GM19328 (cell line): ENCODE measurements at regions not wholly inside any gene's neighbourhood (a gene's known extent, or its start where the extent isn't known, plus 50 kb on each side); places are given as distances from the start of the nearest gene placed in this dataset.
A peak's percentile ranks its signal among the peaks of the same experiment; 100 is the strongest.

ENCODE experiments used
- ATAC-seq: cut with Tn5 transposase; IDR thresholded peaks from one replicate; pipeline ENCODE4 v1.9.1; 2021; ENCODE audit warnings: mild to moderate bottlenecking, moderate library complexity; ENCODE audit not compliant: unreplicated experiment

- ATAC-seq = no peak
Measured at GRCh38 chr18:59848002-59848401, 51.8 kb upstream of the PMAIP1 start.

DNA sequence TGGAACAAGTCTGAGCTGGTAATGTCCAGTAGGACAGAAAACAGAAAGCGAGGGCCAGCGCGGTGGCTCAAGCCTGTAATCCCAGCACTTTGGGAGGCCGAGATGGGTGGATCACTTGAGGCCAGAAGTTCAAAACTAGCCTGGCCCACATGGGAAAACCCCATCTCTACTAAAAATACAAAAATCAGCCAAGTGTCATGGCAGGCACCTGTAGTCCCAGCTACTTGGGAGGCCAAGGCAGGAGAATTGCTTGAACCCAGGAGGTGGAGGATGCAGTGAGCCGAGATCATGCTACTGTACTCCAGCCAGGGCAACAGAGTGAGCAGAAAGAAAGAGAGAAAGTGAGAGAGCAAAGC is 52.3 kb upstream of the PMAIP1 start:
- ATAC-seq = peak; percentile 29

DNA sequence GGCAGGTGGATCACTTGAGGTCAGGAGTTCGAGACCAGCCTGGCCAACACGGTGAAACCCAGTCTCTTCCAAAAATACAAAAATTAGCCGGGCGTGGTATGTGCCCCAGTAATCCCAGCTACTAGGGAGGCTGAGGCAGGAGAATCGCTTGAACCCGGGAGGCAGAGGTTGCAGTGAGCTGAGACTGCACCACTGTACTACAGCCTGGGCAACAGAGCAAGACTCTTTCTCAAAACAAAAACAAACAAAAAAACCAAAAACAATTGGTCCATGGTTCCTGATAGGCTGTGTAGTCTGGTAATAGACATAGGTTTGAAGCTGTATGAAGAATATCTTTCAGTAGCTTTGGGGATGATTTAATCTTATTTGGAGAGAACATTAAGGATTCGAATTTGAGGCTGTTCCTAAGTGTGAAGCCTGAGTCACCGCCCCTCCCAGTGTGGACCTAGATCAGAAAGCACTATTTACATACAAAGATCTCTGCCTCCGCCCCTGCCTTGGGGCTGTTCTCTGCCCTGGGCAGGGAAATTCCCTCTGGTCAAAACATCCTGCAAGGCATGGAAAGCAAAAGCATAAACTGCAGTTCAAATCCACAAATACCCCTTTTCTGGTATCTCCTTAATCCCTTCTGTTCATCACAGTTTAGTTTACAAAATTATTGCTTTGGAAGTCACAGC is 52.8 kb upstream of the PMAIP1 start:
- ATAC-seq = peak; percentile 88

DNA sequence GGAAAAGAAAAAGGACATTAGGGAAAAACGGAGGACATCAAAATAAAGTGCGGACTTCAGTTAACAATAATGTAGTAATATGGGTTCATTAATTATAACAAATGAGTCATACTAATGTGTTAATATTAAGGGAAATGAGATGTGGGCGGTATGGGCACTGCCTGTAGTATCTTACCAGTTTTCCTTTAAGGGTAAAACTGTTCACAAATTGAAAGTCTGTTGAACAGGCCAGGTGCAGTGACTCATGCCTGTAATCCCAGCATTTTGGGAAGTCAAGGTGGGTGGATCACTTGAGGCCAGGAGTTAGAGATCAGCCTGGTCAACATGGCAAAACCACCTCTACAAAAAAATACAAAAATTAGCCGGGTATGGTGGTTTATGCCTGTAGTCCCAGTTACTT is 56.8 kb upstream of the PMAIP1 start:
- ATAC-seq = no peak

DNA sequence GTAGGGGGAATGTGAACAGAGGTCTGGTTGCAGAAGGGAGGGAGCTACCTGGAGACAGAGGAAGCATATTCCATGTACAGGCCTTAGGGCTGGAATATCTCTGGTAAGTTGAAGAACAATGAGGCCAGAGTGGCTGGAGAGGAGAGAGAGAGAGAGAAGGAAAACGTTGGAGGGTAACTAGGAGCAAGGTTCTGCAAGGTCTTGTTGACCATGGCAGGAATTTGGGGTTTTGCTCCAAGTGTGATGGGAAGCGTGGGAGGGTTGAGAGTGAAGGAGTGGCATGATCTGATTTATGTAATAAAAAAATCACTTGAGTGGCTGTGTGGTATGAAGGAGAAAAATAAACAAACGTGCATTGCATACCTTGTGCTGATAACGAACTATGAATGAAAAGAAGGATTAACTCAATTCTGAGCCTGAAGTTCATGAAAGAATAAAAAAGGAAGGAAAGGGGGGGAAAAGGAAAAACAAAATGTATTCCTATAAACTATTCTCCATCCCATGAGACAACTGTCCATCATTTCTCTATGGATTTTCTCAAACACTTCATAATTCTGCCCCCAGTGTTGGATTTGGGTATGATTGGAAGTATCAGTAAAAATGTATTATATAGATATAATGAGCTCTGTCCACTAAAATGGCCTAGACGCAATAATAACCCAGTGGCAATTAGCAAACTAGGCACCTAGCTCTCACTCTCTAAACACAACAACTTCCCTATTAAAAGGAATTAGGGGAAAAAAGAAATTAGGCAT is 59.7 kb upstream of the PMAIP1 start:
- ATAC-seq = no peak

DNA sequence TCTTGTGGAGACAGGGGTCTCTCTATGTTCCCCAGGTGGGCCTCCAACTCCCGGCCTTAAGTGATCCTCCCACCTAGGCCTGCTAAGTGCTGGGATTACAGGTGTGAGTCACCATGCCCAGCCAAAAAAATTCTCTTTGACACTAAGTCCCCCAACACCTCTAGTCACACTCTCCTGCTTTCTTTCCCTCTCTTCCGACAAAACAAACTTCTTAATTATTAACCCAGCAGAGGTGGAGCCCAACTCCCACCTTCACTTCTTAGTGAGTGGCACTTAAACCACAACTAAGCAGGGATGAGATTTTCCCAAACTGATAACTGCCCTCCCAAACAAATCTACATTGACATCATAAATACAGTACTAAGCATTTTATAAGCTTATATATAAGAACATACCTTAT is 60.5 kb upstream of the PMAIP1 start:
- no peak for ATAC-seq

DNA sequence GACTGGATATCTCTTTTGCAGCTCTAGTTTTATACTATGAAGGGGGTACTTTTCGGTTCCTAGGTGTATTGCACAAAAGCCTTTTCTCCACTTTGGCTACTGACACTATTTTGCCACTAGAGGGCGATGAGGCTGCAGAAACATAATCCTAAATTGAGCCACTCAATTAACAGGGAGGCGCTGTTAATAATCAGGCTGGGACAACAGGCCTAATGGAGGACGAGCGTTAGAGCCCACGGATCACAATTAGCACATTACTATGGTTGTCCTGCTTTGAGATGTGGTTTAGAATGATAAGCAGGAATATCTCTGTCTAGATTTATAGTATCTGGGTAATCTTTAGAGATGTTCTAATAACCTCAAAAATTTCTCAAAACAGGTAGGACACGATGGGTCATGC is 62.2 kb upstream of the PMAIP1 start:
- peak; percentile 49 for ATAC-seq

GRCh38 chr18:59835605-59836379 is 64.0 kb upstream of the PMAIP1 start:
- ATAC-seq = no peak

DNA sequence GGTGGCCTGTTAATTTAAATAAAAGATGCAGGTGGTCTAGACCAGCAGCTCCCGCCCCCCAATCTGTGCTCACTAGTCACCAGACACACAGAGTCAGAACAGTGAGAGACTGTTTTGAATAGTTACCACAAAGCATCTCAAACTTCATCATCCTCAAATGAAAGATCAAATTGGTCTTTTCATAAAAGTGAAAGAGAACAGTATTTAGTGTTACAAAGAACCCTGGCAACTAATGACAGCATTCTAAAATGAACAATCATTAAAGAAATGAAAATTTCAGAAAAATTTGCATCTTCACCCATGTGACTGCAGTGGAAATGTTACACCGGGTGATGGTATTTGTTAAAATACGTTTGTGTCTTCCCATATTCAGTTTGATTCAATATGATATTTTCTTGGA is 65.5 kb upstream of the PMAIP1 start:
- ATAC-seq = peak; percentile 37

DNA sequence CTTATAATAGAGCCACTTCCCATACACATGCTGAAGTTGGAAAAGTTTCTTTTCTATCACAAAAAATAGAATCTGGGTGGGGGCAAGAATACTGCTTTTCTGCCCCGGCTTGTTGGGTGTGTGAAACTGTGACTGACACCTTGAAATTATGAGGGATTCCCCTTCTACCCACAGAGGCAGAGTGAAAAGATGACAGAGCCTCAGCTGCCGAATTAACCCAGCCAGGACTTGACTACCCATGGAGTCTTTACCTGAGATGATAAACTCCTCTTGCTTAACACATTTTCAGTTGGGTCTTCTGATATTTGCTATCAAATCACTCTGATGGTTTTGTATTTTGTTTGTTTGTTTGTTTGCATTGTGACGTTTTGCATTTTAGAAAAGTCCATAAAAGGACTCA is 66.0 kb upstream of the PMAIP1 start:
- ATAC-seq = peak; percentile 59

GRCh38 chr18:59823596-59824195 is 76.1 kb upstream of the PMAIP1 start:
- no peak for ATAC-seq

DNA sequence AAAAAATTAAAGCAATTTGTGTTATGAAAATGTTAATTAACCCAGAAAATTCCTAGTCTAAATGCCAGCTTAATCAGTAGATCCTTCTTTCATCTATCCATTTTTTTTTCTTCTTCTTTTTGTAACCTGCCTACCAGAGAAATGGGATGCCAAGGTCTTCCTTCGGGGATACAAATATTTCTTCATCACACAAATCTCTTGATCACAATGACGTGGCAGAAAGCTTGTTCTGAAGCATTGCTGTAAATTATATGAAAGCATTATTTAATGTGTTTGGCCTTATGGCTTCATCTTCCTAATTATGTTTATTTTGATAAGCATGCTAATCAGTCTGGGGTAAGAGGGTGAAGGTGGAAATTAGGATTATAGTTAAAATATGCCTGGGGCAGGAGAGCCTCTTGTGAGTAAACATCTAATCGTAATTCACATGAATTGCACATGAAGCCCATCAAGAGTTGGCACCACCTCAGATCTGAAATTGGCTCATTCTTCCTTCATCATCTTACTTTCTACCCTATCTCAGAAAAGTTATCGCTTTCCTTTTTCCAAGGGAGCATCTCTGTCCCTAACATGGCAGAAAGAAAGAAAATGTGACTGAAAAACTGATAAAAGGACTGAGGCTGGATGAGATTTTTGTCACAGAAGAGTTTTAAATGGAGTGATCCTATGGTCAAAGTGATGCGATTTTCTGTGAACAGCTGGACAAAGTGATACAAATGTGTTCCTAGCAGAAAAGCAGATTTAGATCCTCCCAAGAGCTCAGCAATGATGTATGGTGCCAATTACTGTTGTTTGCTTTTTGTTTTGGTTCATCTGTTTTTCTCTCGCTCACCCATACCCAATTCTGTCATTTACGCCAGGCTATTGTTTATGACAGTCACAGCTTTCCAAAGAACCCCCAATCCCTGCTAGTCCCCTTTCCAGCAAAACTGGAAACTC is 76.9 kb upstream of the PMAIP1 start:
- ATAC-seq = no peak

- no peak for ATAC-seq
Measured at GRCh38 chr18:59821983-59822382, 77.8 kb upstream of the PMAIP1 start.

DNA sequence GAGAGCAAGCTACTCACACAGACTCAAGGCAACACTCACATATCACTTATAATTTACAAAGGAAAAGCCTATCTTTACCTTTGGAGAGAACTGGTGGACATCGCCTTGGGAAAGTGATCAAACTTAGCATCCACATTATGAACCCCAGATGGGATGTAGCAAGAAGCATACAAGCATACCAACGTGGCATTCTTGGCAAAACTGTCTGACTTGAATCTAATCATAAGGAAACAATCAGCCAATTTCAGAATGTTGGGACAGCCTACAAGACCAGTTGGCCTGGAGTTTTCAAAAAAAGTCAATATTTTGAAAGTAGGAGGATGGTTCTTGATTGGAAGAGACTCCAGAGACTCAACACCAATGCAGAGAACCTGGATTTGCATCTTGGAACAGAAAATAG is 79.1 kb upstream of the PMAIP1 start:
- no peak for ATAC-seq

DNA sequence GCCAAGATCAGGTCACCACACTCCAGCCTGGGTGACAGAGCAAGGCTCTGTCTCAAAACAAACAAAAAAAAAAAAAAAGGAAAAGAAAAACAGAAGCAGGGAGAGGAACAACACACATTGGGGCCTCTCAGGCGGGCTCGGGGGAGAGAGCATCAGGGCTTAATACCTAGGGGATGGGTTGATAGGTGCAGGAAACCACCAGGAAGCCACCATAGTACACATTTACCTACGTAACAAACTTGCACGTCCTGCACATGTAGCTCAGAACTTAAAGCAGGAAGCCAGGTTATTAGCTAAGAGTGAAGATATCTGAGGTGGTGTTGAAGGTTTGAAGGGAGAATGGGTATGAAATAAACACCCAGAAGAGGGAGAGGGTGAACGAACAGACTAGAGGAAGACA is 81.0 kb upstream of the PMAIP1 start:
- no peak for ATAC-seq

GRCh38 chr18:59814891-59815290 is 84.9 kb upstream of the PMAIP1 start:
- no peak for ATAC-seq

- no peak for ATAC-seq
Measured at GRCh38 chr18:59813942-59814341, 85.9 kb upstream of the PMAIP1 start.

GRCh38 chr18:59810735-59811520 is 88.9 kb upstream of the PMAIP1 start:
- no peak for ATAC-seq

- no peak for ATAC-seq
Measured at GRCh38 chr18:59810183-59810582, 89.6 kb upstream of the PMAIP1 start.

- no peak for ATAC-seq
Measured at GRCh38 chr18:59802031-59802430, 97.8 kb upstream of the PMAIP1 start.
